ES-I3 (cell line): ENCODE measurements at regions not wholly inside any gene's neighbourhood (a gene's known extent, or its start where the extent isn't known, plus 50 kb on each side); places are given as distances from the start of the nearest gene placed in this dataset.
"Not testable (repeated sequence)": the region's sequence is repeated elsewhere in the genome, so short reads cannot be mapped to it uniquely, and the experiment has no call there.

Source experiments
- H3K36me3 ChIP-seq: 2 replicates; pipeline ENCODE4 v1.6.1; 2013; ENCODE audit warnings: mild to moderate bottlenecking, low read length, control low read depth, moderate library complexity; ENCODE audit not compliant: insufficient read depth
- H3K4me1 ChIP-seq: 2 replicates; pipeline ENCODE4 v1.6.1; 2013; ENCODE audit warnings: mild to moderate bottlenecking, control low read depth, low read length; ENCODE audit not compliant: insufficient read depth
- H3K9ac ChIP-seq: 2 replicates; pipeline ENCODE4 v1.6.1; 2013; ENCODE audit warnings: low read depth, mild to moderate bottlenecking, low read length, moderate library complexity
- H3K9me3 ChIP-seq: 2 replicates; pipeline ENCODE4 v1.6.1; 2013; ENCODE audit warnings: mild to moderate bottlenecking, low read length, moderate library complexity; ENCODE audit not compliant: control insufficient read depth, insufficient read depth

- Histone ChIP-seq H3K36me3 (no peaks in the 10 kb centered on the region), H3K9ac (no peak overlapping the region), H3K4me1 (no peaks in the 10 kb centered on the region), H3K9me3 (no peaks in the 10 kb centered on the region)
Measured at GRCh38 chr5:91503321-91503720, 120.2 kb upstream of the ARRDC3 start.

GRCh38 chr5:91500758-91501157 lies 117.6 kb upstream of the ARRDC3 start:
- Histone ChIP-seq H3K4me1 (no peaks in the 10 kb centered on the region), H3K9me3 (no peaks in the 10 kb centered on the region), H3K9ac (no peak overlapping the region), H3K36me3 (no peaks in the 10 kb centered on the region)

GRCh38 chr5:91499943-91500531 lies 116.9 kb upstream of the ARRDC3 start:
- Histone ChIP-seq H3K9me3 (no peaks in the 10 kb centered on the region), H3K4me1 (0 out of 2 replicates have a peak, but pooled peaks cover 4% of the 10 kb centered on the region), H3K9ac (no peak overlapping the region), H3K36me3 (no peaks in the 10 kb centered on the region)

GRCh38 chr5:91495699-91496098 lies 112.6 kb upstream of the ARRDC3 start:
- Histone ChIP-seq H3K36me3 (no peaks in the 10 kb centered on the region), H3K4me1 (0 out of 2 replicates have a peak, but pooled peaks cover 4% of the 10 kb centered on the region), H3K9ac (no peak overlapping the region), H3K9me3 (no peaks in the 10 kb centered on the region)

GRCh38 chr5:91494447-91494996 lies 111.4 kb upstream of the ARRDC3 start:
- Histone ChIP-seq H3K9ac (no peak overlapping the region), H3K36me3 (no peaks in the 10 kb centered on the region), H3K9me3 (no peaks in the 10 kb centered on the region), H3K4me1 (0 out of 2 replicates have a peak, but pooled peaks cover 4% of the 10 kb centered on the region)

GRCh38 chr5:91493086-91493485 lies 110.0 kb upstream of the ARRDC3 start:
- Histone ChIP-seq H3K9ac (no peak overlapping the region), H3K36me3 (no peaks in the 10 kb centered on the region), H3K4me1 (0 out of 2 replicates have a peak, but pooled peaks cover 4% of the 10 kb centered on the region), H3K9me3 (no peaks in the 10 kb centered on the region)

GRCh38 chr5:91491229-91491628 lies 108.1 kb upstream of the ARRDC3 start:
- H3K9ac ChIP-seq, result no peak overlapping the region
- H3K36me3 ChIP-seq, result no peaks in the 10 kb centered on the region
- 0 out of 2 replicates have a peak, but pooled peaks cover 8% of the 10 kb centered on the region for H3K9me3 ChIP-seq
- H3K4me1 ChIP-seq, result 0 out of 2 replicates have a peak, but pooled peaks cover 4% of the 10 kb centered on the region

- Histone ChIP-seq H3K36me3 (no peaks in the 10 kb centered on the region), H3K9ac (no peak overlapping the region), H3K9me3 (0 out of 2 replicates have a peak, but pooled peaks cover 9% of the 10 kb centered on the region), H3K4me1 (0 out of 2 replicates have a peak, but pooled peaks cover 1% of the 10 kb centered on the region)
Measured at GRCh38 chr5:91490316-91490715, 107.2 kb upstream of the ARRDC3 start.

- no peaks in the 10 kb centered on the region for H3K36me3 ChIP-seq
- no peak overlapping the region for H3K9ac ChIP-seq
- H3K9me3 ChIP-seq, result 0 out of 2 replicates have a peak, but pooled peaks cover 9% of the 10 kb centered on the region
- no peaks in the 10 kb centered on the region for H3K4me1 ChIP-seq
Measured at GRCh38 chr5:91487420-91487819, 104.3 kb upstream of the ARRDC3 start.

GRCh38 chr5:91486638-91487037 lies 103.5 kb upstream of the ARRDC3 start:
- no peaks in the 10 kb centered on the region for H3K4me1 ChIP-seq

GRCh38 chr5:91484662-91485061 lies 101.5 kb upstream of the ARRDC3 start:
- Histone ChIP-seq H3K9me3 (0 out of 2 replicates have a peak, but pooled peaks cover 9% of the 10 kb centered on the region), H3K4me1 (no peaks in the 10 kb centered on the region), H3K36me3 (no peaks in the 10 kb centered on the region), H3K9ac (no peak overlapping the region)

More at GRCh38 chr5:91486638-91487037, 103.5 kb upstream of the ARRDC3 start:
- Histone ChIP-seq H3K9me3 (0 out of 2 replicates have a peak, but pooled peaks cover 9% of the 10 kb centered on the region), H3K36me3 (no peaks in the 10 kb centered on the region), H3K9ac (no peak overlapping the region)

- H3K9ac ChIP-seq, H3K36me3 ChIP-seq, H3K9me3 ChIP-seq, H3K4me1 ChIP-seq: not testable (repeated sequence)
Measured at GRCh38 chr5:91479376-91479775, 96.3 kb upstream of the ARRDC3 start.

GRCh38 chr5:91478096-91478495 lies 95.0 kb upstream of the ARRDC3 start:
- H3K4me1 ChIP-seq, result no peaks in the 10 kb centered on the region
- no peak overlapping the region for H3K9ac ChIP-seq
- no peaks in the 10 kb centered on the region for H3K9me3 ChIP-seq
- H3K36me3 ChIP-seq, result no peaks in the 10 kb centered on the region

- H3K9ac ChIP-seq, result no peak overlapping the region
- H3K4me1 ChIP-seq, result no peaks in the 10 kb centered on the region
- no peaks in the 10 kb centered on the region for H3K36me3 ChIP-seq
- H3K9me3 ChIP-seq, result no peaks in the 10 kb centered on the region
Measured at GRCh38 chr5:91477408-91477807, 94.3 kb upstream of the ARRDC3 start.

- Histone ChIP-seq H3K36me3 (no peaks in the 10 kb centered on the region), H3K9ac (no peak overlapping the region), H3K9me3 (no peaks in the 10 kb centered on the region), H3K4me1 (no peaks in the 10 kb centered on the region; the same call in 1 of the 2 replicates)
Measured at GRCh38 chr5:91474201-91474600, 91.1 kb upstream of the ARRDC3 start.
